ENCODE measurements at regions not wholly inside any gene's neighbourhood (a gene's known extent, or its start where the extent isn't known, plus 50 kb on each side); places are given as distances from the start of the nearest gene placed in this dataset.

DNA sequence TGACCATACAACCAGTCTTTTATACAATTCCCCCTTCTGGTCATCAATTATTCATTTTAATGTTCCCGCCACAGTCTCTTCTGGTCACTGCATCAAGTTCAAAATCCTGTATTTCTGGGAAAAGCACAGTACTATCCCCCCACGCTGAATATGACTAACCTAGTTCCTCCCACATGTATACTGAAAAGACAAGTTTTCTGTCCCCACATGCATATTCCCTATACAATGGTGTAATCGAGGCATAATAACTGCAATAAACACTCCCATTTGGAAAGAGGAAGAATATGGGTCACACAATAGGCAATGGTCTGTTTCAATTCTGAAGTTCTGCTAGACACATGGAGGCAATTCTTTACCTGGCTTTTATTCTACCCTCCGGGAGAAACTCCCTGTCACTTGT, 344.9 kb downstream of the EFNA5 start:
- no peak for DNase-seq

DNA sequence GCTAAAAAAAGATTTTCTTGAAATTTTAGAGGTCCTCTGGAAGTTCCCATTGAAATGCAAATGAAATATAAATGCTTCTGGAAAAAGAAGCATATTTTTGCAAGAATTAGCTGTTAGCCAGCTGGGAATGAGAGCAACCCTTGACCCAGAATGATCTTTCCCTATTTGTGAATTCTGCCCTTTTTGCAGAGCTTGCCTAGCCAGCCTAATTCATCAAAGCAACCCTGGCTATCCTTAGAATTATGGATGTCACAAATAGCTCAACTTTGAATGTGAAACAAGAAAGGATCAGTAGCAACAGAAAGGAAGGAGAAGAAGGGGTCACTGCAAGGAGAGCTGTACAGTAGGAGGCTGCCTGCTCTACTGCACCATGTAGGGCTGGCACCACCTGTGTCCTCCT, 345.9 kb downstream of the EFNA5 start:
- no peak for DNase-seq

DNA sequence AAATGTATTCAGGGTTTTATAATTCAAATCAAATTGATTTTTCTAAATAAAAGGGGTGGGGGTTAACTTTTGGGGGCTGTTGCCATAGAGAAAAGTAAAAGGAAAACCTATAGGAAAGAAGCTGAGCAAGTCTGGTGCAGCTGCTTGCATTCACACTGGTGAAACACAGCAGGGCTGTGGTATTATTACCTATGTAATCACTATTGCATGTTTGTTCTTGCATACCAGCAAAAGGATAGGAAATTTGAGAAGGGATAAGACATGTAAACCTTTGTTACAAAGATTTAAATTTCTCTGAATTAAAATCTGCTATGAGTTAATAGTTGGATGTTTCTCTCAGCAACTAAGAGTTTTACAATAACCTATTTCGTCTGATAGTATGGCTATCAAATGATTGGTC, 346.7 kb downstream of the EFNA5 start:
- DNase-seq, result no peak

DNA sequence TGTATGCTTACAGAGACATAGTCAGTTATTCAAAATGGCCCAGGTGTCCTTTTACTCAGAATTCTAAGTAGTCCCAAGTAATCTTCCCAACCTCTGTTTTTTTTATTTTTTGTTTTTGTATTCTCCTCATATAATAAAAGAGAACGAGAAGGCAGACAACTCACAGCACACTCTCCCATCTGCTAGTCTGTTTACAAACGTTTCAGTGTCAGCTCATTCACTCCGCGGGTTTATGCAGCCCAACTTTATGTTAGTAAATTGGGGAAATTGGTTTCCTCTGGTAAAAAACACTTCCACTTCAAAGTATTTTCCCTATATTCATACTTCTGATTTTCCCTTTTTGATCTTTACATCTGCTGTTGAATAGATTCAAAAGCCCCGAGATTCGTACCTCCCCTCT, 347.2 kb downstream of the EFNA5 start:
- no peak for DNase-seq

DNA sequence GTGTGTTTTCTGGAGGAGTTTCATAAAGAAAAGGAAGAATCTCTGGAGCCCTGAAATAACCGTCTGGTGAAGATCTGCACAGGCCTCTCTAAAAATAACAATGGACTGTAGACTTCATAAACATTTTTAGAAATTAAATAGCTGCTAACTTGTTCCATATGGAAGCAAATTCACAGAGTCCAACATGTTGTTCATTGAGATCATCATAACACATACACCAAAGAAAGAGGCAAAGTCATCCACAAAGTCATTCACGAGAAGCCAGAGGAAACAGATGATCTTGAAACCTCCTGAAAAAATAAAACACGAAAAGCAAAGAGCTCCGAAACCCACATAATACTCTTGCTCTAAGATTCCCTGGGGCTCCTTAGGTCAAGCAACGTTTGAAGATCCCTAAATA, 347.8 kb downstream of the EFNA5 start:
- DNase-seq, result peak; percentile 63

DNA sequence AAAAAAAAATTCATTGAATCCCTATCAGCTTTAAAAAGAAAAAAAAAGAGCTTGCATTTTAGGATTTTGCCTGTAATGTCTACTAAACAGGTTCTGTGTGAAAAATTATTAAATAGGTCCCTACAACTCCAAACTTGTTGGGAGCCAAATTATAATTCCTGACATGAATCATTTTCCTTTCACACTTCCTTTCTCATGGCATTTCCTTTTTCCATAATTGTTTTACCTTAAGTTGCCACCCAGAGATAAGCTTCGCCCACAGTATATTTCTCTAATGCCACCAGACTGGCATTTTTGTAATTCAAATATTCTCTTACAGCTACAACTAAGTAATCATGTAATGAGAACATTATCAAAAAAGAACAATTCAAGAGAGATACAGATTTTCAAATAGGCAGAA, 348.8 kb downstream of the EFNA5 start:
- DNase-seq, result no peak

DNA sequence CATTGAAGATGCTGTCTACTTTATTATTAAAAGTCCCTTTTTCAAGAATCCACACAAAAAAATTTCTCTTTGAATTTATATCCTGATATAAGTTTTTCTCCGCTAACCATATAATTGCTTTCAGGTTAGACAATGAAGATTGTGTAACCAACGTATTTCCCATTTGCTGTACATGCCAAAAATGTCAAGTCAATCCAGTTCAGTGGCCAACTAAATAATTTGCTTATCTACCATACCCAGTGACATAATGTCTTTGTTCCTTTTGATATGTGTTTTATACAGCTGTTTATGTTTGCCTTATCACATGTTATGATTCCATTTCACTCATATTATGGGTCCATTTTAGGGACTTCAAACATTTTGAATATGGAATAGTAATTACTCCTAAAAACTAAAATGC, 349.9 kb downstream of the EFNA5 start:
- no peak for DNase-seq

DNA sequence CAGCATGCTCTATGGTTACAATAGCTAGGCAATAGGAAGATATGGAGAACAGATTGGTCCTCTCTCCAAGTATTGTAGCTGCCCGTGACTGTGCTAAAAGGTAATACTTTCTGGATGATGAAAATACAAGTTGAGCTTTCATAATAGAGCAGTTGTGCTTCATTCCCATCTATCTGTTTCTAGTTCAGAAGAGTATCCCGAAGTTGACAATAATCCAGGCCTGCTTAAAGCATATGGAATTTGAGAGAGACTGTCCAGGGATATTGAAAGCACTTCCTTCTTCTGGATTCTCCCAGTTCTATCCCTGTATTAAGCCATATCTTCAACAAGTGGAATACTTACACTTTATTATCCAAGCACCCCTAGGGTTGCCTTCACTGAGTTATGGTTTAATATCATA, 350.4 kb downstream of the EFNA5 start:
- DNase-seq, result no peak

DNA sequence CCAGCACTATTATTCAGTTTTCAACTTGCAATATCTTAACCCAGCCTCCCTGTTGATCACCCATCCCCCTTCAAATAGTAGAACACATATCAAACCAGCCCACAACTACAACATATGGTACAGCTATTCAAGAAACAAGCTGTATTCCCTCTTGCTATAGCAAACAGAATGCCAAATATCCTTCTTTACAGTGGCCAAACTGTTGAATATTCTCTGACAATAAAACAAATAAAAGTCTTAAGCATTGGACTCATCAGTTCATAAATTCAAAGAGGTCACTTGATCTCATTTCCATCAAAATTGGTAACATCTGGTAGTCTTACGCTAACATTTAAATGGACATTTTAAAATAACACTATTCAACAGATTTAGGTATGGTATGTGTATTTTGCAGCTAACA, 350.8 kb downstream of the EFNA5 start:
- no peak for DNase-seq

DNA sequence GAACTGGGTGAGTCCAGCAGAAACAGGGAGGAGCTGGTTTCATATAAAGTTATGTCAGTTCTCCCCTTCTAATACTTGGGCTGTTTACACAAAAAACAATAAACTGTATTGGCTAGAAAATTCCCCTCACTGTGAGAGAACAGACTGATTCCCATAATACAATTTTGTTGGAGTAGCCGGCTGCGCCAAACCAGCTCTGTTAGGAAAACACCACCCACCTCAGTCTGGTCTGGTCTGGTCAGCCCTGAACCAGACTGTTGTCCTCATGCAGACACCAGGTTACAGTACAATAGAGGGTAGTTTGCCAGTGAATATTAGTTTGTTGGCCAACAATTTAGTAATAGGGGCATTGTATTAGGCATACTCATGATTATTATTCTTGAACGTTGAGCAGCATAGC, 356.4 kb downstream of the EFNA5 start:
- no peak for DNase-seq

DNA sequence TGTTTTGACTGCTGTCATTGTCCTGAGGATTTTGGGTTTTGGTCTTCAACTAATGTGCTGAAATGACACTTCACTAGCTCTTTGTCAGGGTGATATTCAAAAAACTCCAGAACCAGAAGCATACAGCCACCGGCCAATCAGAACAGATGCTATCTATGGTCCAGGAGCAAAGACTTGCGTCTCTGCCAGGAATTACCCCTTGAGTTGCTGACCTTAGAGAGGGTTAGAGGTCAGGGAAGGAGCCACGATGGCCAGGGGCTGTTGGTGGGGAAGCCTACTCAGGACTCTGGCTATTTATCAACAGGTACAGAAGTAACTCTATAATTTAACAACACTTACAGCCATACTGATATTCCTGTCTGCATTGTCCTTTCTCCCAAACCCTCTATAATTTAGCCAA, 356.8 kb downstream of the EFNA5 start:
- no peak for DNase-seq

DNA sequence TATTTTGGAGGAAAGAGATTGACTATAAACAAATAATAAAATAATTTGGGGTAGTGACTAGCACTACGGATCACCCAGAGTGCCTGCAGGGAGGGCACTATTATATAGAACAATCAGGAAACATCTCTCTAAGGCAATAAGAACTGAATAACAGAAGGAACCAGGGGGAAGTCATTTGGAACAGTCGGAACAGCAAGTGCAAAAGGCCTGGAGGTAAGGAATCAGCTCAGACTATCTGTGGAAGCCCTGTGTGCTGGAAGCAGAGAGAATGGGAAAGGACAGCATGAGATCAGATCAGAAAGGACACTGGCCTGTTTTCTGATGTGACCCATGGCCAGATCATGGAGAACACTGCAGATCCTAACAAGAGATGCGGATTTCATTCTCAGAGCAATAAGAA, 357.6 kb downstream of the EFNA5 start:
- DNase-seq, result no peak

DNA sequence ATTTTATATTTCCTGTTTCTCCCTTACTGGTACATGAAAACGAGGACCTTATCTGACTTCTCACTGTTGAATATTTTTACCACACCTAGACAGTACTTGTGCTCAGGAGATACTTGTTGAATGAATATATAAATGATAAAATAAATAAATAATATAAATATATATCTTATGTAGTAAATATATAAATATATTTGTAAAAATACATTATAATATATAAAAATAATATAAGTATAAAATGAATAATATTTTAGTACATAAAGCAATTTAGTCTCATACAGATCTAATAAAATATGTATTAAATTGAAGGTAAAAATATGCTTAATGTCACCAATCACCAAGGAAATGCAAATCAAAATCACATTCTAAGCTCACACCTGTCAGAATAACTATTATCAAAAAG, 360.6 kb downstream of the EFNA5 start:
- DNase-seq, result no peak

DNA sequence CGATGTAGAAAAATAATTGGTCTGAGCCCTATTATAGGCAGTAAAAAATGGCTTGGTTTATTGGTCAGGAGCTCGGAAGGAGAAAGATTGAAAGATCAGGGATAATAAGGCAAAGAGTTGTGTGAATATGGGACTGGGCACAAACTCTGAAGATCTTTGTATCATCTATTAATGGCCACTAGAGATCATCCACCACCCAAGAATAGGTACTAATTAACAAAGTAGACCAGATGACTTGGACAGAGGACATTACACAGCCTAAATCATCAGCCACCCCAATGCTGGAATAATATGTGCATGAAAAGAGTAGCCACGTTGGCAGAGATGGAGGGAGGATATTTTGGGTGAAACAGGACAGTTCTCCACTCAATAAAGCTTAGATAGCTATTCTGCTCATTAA, 364.1 kb downstream of the EFNA5 start:
- DNase-seq, result no peak

DNA sequence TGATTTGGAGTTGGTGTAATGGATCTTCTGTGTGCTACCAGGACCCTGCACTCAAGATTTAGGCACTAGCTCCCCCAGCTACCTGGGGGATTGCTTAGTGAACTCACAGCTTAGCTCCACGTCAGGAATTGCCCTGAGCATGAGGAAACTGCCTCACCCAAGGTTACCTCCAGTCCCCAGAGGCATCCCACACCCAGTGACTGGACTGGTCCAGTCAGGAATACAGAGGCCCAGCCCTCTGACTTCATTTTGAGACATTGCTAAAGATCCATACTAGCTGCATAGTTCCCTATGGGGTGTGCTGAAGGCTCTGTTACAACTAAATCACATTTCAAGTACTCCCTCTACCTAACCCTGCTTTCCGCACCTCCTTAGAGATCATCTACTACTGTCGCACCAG, 364.7 kb downstream of the EFNA5 start:
- no peak for DNase-seq

DNA sequence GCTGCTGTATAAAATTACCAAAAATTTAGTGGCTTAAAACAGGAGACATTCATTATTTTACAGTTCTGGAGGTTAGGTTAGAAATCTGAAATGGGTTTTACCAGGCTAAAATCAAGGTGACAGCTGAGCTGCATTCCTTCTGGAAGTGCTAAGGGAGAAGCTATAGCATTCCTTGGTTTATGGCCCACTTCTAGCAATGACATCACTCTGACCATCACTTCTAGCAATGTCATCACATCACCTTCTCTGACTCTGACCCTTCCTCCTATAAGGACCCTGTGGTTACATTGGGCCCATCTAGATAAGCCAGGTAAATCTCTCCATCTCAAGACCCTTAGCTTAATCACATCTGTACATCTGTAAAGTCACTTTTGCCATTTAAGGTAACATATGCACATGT, 366.1 kb downstream of the EFNA5 start:
- DNase-seq, result no peak

DNA sequence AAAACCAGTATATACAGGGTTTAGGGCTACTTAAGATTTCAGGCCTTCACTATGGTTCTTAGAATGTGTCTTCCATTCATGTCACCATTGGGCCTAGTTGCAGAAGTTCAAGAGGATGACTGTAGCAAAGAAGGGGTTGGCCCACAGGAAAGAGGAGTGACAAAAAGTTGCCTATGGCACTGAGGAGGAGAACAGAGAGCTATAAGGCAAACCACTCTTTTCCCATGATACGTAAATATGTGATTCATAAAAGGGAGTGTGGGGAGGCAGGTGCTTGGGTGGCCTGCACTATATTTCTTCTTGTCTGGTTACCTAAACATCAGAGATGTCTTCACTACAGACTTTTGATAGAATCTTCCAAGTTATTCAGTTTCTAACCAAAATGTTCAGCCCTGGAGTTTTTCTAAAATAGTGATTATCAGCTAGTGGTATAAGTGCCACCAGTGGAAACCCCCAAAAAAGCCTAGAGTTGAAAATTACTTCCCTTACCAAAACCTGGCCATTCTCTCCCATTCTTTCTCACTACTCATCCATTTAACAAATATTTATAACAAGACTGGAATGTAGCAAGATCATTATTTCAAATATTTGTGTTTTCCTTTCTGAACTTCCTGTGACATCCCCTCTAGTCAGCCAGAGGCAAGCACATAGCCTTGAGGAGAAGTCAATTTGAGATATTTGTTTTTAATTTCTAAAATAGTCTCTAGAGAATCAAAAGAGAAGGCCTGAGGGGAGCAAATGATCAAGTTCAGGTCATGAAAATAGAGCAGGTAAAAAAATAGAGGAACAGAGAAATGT, 367.4 kb downstream of the EFNA5 start:
- no peak for DNase-seq

DNA sequence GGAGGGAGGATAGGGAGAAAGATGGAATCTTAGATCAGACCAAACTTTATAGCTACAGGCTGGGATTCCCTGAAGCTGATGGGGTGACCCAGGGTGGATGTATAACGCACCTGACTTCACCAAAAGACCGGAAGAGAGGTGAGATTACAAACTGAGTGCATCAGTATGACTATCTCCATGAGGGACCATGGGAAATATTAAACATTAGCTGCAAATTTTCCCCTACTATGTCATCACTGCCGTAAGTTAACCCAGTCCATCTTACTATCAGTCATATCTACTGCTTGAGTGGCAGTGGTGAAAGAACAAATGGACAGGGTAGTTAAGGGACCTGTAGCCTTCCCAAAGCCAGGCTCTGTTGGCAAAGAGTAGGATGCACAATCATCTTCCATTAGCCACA, 368.3 kb downstream of the EFNA5 start:
- DNase-seq, result no peak

DNA sequence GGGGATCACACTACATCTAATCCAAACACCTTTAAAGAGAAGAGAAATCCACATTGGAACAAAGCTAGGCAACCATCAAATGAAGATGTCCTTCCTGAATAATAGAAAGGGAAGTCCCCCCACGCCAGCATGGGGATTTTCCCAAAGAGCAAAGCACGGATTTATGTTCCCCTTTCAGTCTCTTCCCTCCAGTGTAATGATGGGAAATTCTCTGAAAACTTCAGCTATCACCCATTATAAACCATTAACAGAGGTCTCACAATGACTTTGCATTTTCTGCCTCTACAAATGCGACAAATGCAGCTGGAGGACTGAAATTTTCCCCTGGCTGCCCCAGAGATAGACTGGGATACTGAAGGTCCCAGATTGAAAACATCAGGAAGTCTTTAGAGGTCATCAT, 368.7 kb downstream of the EFNA5 start:
- DNase-seq, result no peak

DNA sequence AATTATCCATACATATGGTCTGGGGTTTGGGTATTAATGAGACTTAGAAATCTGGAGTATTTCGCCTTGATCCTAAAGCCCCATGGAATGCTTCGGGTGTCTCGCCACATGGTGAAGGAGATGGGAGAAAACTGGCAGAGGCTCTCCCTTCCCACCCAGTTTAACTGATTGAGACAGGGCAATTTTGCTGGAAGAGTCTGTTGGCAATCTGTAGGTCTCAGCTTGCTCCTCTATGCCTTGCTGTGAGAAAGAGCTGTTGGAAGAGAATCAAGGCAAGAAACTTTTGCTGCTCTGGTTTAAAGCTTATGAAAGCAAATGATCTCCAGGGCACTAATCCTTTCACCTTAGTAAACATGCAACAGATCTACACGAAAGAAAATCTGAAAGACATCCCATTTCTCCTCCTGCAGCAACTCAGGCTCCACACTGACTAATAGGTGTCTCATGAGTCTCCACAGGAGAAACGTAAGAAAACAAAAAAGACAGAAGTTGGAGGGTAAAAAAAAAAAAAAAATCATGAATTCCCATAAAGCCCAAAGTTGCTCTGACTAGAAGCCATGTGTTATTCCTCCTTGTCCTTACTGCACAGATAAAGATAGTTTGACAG, 369.9 kb downstream of the EFNA5 start:
- peak; percentile 16 for DNase-seq

DNA sequence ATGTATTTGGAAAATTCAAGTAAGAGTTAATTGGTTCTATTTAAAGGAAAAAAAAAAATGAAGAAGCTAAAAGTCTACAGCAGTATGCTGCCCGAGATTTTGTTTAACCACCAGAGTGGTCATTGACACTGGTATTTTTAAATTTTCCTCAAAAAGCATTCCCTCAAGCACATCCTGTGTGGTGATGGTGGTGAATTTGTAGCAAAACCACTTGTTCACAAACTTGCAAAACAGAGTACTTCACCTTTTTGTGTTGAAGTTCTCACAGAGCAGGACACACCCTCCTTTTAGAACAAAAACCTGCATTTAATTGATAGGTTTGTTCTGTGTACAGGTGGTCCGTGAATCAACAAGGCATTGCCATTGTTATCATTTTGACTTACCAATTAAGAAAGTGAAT, 374.2 kb downstream of the EFNA5 start:
- no peak for DNase-seq

DNA sequence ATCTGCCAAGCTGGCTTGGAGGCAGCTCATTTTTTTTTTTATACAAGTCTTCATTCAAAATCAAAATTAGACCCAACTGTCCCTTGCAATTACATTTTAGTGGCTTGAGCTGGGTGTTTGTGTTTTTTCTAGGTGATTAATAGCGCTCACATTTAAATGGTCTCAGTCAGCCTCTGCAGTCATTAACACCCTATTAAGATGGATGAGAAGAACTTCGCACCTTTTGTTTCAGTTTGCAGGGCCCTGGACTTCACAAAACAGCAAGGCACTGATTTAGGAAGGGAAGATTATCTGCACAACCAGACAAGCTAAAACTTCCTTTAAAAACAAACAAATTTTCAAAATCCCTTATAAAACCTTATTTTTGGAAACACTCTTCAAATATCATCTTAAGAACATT, 374.8 kb downstream of the EFNA5 start:
- no peak for DNase-seq

DNA sequence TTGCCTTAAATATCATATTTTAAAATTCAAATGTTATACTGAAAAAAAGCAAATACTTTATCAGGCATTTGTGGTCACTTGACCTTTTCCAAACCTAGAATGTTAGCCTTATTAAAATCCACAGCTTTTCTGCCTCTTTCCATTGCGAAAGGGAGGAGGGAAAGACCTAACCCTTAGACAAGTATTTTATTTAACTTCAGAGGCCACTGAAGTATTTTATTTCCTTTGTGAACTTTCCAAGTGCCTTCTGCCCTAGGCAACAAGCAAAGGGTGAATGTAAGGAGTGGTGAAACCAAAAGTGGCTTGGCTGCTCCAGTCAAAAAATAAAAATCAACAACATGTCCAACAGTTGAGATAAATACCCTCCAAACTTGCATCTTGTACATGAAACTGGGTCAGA, 376.1 kb downstream of the EFNA5 start:
- no peak for DNase-seq

DNA sequence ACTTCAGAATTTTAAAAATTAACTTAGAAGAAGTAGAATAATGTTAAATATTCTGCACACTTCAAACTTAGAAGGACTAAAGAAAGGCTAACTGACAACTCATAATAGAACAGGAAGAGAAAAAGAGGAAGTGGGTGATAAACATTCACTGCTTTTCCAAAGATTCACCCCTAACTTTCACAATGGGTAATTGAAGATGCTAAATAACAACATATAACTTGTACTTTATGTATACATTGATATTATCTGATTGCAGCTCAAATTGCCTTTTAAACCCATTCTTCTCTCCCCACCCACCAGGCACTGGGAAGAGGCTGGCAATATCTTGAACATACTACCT, 376.6 kb downstream of the EFNA5 start:
- DNase-seq, result no peak
